Stimulated activated CD4-positive, alpha-beta T cell treated with anti-CD3 and anti-CD28 coated beads, TNF-alpha, amount 100 ng/mL, for 24 hours (primary cell): ENCODE measurements at regions not wholly inside any gene's neighbourhood (a gene's known extent, or its start where the extent isn't known, plus 50 kb on each side); places are given as distances from the start of the nearest gene placed in this dataset.
"Not testable (repeated sequence)": the region's sequence is repeated elsewhere in the genome, so short reads cannot be mapped to it uniquely, and the experiment has no call there.

Experiments used
- DNase-seq, 3 experiments: peaks; one replicate each; pipeline ENCODE4 v3.0.0-alpha.2; 2020; ENCODE audit warnings: low read depth in 3 of 3

DNA sequence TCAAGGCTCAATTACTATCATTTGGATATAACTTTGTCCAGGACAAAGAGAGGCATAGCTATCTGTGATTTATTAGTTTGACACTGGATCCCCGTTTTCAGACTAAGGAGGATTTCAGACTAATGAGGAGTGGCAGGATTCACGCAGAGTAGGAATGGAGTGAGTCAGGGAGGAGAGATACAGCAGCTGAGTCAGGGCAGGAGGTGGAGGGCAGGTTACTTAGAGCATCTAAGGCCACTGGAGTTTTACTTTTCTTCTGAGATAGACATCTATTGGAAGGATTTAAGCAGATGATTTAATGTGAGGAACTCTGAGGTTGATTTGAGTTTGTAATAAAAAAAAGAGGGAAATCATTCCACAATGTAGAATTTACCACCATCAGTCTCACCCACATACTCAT lies 110.6 kb downstream of the RPIA start:
- not testable (repeated sequence) for DNase-seq

DNA sequence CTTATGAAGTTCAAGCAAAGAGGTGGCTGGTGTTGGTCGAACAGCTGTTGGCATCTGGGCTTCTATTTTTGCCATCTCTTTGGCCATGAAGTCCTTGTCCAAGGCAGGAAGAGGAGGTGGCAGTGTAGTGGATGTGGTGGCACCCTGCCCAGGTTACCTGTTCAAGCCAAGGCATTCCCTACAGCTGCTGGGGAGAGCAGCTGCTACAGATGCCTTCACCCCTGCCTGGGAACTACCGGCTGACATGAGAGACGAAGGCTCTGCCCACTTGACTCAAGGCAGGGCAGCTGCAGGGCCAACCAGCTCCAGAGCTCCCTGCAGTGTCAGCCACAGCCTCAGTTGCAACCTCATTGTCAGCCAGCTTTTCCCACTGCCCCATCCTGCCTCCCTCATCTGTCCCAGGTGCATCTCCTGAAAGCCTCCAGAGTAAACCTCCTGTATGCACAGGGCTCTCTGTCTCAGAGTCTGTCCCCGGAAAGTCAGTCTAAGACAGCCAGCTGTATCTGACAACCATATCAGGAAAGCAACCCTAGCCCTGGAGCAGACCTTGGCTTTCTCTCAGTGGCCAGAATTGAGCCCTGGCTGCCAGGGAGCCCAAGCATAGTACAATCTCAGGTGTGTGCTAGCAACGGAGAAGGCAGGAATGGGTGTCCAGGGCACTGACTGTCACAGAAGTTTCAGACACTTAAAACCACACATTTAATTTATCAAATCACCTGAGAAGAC lies 115.9 kb downstream of the RPIA start:
- no peak for DNase-seq

DNA sequence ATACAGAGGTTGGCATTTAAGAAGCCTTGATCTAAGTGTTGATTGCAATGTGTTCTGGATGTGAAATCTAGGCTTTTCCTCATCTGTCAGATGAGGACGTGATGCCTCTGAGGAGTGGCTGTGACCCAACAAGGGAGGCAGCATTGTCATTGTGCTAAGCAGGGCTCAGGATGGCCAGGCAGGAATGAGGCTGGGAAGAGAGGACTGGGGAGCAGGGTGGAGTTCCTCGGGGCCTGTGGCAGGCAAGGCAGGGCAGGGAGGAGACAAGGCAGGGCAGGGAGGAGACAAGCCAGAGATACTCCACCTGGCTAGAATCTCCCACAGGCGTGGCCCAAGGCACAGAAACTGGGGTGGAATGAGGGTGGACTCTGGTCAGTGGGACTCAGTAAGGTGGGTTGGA lies 116.6 kb downstream of the RPIA start:
- DNase-seq = no peak

DNA sequence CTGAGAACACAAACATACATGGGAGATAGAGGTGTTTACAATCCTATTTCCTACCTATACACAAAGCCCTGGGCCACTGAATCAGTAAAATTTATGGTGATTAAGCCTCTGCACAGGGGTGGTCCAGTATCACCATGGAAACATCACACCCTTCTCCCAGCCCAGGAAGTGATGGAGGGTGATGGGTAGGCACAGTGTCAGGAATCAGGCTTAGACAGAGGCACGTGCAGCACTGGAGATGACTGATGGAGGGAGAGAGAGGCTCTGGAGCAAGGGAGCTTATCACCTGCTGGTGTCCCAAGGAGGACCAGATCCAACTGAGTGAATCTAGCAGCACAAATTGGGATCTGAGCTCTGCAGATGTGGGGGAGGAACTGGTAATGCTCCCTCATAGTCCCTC lies 117.2 kb downstream of the RPIA start:
- DNase-seq = no peak

DNA sequence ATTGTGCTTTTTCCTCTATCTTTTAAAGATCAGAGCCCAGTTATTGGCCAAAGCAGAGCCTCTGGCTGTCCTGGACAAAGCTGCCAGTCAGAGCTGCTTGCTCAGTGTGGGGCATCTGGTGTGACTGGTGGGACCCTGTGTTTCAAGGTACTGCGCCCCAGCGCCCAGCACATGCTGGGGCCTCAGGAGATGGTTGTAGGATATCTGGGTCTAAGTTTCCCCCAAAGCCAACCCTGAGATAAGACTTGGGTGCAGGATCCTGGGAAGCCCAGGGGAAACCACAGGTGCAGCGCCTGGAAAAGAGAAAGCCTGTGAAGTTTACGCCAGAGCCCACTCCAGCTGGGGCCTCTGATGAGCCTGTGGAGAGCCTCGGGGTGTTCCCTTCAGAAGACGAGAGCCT lies 117.7 kb downstream of the RPIA start:
- DNase-seq = no peak

DNA sequence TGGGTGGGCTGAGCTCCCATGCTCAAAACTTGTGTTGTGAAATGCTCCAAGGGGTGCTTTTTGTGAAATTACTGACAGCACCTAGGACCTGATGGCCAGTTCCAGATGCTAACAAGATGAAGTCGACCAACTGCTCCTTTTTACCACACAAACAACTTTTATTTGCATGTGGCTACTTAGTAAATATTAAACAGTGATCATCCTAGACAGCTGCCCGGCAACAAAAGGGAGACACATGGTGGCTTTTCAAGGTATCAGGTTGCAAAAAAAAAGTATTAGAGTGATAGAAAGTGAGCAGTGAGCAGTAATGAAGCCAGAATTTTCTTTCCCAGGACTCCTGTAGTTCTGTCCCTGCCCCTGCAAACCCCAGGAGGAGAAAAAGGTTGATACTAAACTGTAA lies 118.5 kb downstream of the RPIA start:
- no peak for DNase-seq

DNA sequence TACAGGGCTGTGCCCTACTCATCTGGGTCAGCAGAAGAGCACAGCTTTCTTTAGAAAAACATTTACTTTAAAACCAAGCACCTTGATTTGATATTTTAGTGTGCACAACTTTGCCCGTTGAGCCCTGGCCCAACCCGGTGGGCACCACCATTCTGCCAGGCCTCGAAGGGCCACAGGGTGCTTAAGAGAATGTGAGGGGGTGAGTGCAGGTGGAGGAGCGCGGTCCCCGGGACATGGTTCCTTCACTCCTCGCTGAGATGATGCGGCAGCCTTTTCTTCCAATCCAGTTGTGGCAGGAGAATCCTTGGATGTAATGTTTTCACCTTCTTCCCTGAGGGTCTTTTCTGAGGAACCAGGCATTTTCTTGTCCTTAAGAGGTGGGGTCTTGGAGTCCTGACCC lies 119.0 kb downstream of the RPIA start:
- no peak for DNase-seq

DNA sequence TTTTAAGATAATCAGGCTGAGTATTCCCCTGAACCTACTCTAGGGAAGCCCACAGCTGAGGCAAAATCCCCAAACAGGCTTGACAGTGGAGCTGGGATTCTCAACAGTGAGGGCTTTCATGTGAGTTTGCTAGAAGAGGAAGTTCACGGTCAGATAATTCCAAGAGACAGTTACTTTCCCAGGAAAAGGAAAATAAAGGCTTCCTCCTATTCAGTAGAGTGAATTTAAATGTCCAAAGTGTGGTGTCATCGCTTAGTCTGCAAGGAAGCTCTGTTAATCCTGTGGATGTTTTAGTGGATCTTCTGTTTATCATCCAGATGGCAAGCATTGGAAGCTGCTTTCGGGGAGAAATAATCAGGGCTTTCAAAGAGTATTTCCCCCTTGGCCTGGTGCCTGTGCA lies 119.8 kb downstream of the RPIA start:
- no peak for DNase-seq

DNA sequence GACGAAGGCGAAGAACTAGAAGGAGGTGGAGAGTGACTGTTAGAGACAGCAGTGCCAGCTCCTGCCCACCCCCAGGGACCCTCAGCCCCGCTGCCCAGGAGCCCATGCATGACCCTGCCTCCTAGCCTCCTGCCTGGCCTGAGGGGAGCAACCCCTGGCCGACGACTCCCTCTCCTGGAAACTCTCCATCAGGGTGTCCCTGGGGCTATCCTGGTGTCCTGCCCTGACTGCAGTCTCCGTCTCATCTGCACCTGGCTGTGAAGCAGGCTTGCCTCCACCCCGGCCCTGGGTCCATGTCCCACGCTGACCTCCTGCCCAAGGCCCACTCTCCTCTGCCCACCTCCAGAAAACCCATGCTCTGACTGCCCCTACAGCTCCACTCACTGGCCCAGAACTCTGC lies 120.2 kb downstream of the RPIA start:
- DNase-seq = no peak

DNA sequence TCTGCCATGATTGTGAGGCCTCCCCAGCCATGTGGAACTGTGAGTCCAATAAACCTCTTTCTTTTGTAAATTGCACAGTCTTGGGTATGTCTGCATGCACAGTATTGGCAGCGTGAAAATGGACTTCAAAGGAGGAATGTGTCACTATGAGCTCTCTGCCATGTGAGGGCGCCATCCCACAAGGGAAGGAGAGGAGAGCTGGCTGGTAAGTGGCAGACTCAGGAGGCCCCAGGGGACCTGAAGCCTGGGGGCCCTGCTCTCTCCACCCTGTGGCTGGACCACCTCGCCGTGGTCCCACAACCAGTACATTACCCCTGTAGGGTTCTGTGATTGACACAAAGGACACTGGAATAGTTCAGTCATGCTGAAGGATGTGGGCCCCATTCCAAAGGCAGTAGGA lies 122.1 kb downstream of the RPIA start:
- no peak for DNase-seq

DNA sequence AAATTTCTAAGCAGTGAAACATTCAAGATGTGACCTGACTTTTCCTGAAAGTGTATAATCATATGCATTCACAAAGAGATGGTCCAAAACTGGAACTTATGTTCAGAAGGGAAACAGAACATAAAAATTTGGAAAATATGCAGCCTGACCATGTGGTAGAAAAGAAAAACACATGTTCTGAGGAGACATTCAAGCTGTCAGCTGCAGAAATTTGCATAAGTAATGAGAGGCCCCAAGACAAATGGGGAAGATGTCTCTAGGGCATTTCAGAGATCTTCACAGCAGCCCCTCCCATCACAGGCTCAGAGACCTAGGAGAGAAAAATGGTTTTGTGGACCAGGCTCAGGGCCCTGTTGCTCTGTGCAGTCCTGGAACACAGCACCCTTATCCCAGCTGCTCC lies 123.8 kb downstream of the RPIA start:
- no peak for DNase-seq

DNA sequence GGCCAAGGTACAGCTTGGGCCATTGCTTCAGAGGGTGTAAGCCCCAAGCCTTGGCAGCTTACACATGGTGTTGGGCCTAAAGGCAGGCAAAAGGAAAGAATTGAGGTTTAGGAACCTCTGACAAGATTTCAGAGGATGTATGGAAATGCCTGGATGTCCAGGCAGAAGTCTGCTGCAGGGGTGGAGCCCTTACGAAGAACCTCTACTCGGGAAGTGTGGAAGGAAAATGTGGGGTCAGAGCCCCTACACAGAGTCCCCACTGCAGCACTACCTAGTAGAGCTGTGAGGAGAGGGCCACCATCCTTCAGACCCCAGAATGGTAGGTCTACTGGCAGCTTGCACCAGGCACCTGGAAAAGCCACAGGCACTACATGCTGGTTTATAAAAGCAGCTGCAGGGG lies 124.2 kb downstream of the RPIA start:
- DNase-seq = no peak

DNA sequence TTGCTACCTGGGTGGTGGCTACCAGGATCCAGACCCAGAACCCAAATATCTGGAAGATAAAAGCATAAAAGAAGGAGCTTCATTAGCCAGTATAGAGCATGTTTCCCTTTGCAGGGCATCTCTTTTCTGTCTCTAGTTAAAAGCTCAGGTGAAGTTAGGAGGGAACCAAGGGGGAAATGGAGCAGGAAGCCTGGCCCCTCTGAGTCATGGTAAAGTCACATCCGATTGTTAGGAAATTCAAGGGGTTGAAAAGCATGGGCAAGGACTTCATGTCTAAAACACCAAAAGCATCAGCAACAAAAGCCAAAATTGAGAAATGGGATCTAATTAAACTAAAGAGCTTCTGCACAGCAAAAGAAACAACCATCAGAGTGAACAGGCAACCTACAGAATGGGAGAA lies 126.9 kb downstream of the RPIA start:
- DNase-seq = no peak

DNA sequence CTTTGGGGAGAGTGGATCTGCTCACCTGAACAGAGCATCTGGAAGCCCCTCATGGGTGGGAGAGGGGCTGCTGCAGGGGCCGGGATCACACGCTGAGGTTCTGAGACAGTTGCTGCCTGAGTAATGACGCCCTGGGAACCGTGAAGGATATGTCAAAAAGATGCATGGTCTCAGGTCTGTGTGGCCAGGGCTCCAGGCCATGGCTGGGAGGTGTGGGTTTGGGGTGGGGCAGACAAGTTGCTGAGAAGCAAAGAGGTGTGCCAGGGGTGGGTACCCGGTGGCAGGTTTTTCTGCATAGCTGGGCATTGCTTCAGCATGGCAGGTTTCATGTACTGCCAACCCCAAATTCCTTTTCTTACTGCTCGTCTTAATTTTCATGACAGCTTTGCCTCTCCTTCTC lies 133.5 kb downstream of the RPIA start:
- DNase-seq = no peak

DNA sequence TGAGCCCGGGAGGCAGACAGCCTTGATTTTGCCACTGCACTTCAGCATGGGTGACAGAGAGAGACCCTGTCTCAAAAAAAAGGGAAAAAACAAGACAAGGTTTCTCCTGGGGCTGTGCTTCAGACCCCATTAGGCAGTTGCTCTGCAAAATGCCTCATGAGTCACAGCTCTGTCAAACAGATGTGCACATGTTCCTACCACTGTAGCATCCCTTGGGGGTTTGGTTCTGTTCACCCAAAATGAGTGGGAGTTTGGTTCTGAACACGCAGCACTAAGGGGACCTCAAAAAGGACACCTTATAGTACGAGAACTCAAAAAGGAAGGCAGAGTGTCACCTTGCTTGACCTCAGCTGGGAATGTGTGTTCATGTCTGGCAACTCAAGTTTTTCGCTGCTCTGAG lies 134.9 kb downstream of the RPIA start:
- DNase-seq = no peak

DNA sequence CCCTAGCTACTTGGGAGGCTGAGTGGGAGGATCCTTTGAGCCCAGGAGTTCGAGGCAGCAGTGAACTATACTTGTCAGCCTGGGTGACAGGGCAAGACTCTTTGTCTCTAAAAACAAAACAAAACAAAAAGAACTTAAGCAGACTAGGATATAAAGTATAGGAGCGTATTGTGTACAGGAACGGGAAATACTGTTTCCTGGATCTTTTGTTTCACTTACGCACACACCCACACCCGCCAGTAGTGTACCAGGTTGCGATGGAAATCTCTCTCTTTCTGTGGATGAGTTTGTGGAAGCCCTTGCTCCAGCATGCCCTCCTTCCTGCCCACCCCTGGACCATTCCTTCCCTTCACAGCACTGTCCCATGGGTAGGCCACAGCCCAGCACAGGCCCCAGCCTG lies 136.3 kb downstream of the RPIA start:
- DNase-seq = no peak

DNA sequence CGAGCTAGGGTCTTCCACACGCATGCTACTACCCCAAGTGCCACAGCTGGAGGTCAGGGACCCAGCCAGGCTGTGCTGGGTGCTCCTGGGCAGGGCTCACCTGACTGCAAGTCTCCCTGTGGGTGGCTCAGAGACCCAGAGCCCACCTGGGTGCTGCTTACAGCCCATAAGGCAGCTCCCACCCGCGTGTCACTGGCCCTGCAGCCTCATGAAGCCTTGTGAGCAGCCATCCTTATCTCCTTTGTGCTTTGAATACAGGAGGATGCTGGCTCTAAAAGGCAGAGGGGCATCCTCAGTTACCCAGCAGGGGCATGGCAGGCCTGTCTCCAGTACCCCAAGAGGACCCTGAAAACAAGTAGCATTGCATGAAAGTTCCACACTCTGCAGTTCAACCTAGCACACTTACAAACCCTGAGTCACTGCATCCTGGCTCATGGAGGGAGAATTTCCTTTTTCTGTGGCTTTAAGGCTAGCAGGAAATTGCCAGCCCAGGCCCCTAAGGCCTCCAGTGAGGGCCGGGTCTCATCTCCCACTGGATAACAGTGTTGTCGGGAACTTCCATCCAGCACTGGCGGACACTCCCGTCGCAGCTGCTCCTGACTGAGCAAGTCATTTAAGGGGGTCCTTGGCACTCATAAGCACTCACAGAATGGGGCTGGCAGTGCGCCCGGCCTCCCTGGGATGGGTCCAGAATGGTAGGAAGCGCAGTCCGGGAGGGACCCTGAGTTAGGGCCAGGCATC lies 137.1 kb downstream of the RPIA start:
- no peak for DNase-seq

DNA sequence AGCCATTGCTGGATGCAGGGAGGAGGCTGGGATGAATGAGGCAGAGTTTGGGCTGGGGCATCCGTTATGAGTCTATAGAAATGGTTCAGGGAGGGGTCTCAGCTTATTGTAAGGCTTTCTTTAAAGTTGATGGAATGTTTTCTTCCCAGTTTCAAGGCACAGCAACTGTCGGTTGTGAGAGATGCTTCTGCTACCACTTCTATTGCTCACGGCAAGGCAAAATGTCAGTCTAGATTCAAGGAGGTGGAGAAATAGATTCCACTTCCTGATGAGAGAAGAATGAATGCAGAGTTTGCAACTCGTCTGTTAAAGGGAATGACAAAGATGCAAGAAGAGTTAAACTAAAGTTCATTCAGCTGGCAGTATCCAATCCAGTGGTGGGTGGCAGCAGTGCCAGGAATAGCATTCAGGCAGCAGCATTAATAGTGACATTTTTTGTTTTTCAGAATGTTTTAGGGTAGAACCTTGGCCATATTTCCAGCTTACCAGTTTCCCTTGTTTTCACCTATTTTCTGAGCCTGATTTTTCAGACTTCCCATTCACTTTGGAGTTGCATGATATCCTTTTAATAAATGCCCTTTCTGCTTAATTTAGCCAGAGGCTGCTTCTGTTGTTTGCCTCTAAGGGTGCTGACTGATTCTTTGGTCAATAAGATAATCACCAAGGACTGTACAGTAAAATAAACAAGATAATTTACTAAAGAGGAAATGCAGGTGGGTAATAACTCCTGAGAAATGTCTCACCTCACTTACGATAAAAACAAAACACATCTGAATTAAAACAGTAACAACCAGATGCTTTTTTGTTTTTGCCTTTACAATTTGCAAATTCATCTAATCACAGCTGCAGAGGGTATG lies 138.4 kb downstream of the RPIA start:
- DNase-seq = no peak

DNA sequence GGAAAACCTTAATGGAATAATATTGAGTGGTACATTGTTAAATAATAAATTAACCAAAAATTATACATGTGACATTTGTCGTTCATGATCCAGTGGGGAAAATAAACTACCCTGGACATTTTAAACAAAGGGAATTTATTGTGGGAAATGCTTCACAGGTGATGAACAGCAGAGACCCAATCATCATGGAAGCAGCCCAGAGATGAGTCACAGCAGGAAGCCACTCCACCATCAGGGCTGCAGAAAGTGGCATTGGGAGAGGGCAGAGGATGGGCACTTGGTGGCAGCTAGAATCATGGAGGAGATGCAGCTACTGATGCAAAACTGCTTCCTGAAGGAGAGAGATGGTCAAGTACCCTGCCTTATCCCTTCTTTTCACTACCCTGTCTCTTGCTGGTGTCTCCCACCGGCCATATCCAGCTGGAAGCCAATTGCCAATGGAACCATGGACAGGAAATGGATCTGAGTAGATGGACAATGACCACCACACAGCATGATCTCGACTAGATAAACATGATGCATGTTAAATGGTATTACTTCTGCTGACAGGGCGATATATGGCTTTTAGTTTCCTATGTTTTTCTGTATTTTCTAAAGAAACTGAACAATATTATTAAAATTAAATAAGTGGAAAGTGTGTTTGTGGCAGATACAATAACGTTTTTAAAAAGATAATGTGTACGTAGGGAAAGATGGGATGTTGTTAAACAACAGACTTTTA lies 139.8 kb downstream of the RPIA start:
- DNase-seq = no peak

DNA sequence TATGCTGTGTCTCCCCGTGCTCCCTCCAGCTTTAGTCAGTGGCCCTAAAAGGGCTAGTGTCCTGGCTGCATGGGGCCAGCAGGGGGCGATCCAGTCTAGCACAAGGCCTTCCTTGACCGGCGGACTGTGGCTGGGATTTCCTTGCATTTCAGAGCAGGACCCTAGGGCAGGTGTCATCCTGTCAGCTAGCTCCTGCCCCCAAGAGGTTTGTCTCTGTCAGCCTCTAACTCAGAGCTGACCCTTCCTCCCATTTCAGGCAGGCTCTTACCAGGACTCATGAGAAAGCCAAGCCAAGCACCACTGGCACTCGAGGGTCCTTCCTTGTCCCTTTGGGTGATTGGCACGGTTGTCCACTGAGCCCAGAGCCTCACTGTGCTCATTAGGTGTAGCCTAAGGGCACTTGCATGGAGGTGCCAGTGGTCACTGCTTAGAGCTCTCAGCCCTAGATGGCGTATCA lies 140.3 kb downstream of the RPIA start:
- DNase-seq = peak in 2 of 3 experiments; percentile 2 to 57

DNA sequence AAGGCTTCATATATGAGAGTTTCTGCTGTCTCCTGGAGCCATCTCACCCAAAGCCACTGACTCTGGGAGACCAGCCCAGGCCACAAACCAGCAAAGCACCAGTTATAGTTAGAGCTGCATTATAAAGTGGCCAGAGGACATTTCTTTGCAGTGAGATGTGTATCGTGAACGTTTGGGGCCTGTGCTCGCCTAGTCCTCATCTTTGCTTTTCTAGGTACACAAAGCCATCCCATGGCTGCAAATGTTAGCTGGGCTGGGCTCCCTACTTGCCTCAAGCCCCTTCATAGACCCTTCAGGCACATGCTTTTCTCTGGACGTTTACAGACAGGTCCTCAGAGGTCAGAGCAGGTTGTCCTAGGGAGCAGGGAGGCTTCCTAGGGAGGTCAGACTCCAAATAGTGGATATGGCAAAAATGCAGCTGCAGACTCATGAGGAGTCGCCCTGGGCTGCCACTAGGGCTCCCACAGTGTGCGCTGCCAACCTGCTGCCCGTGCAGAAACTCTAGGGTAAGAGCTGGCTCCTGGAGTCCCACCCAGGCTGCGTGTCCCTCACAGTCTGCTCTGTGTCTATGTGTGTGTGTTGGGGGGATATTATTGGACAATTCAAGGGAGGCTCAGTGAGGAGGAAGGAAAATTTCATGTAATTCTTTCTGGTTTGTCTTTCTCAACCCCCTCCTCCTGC lies 141.0 kb downstream of the RPIA start:
- DNase-seq = no peak
